Myocyte (in vitro differentiated cells): ENCODE measurements at regions not wholly inside any gene's neighbourhood (a gene's known extent, or its start where the extent isn't known, plus 50 kb on each side); places are given as distances from the start of the nearest gene placed in this dataset.
"Not testable (repeated sequence)": the region's sequence is repeated elsewhere in the genome, so short reads cannot be mapped to it uniquely, and the experiment has no call there.

Experiments
- DNase-seq: peaks from one replicate; pipeline ENCODE4 v3.0.0-alpha.2; 2012; ENCODE audit warnings: low read depth

- DNase-seq, result no peak
Measured at GRCh38 chr3:145492456-145492855, 668.5 kb downstream of the PLOD2 start.

GRCh38 chr3:145517416-145517815, 643.6 kb downstream of the PLOD2 start:
- DNase-seq, result not testable (repeated sequence)

- no peak for DNase-seq
Measured at GRCh38 chr3:145518639-145519038, 642.3 kb downstream of the PLOD2 start.

- DNase-seq, result no peak
Measured at GRCh38 chr3:145519398-145520047, 641.5 kb downstream of the PLOD2 start.

- DNase-seq, result no peak
Measured at GRCh38 chr3:145522179-145522578, 638.8 kb downstream of the PLOD2 start.

GRCh38 chr3:145522893-145523651, 637.9 kb downstream of the PLOD2 start:
- DNase-seq, result no peak

GRCh38 chr3:145531548-145531947, 629.4 kb downstream of the PLOD2 start:
- DNase-seq, result peak; percentile 2

GRCh38 chr3:145533696-145534095, 627.3 kb downstream of the PLOD2 start:
- DNase-seq, result no peak

- DNase-seq, result no peak
Measured at GRCh38 chr3:145536461-145536860, 624.5 kb downstream of the PLOD2 start.

GRCh38 chr3:145550522-145550921, 610.5 kb downstream of the PLOD2 start:
- DNase-seq, result no peak

GRCh38 chr3:145557405-145557804, 603.6 kb downstream of the PLOD2 start:
- peak; percentile 15 for DNase-seq

GRCh38 chr3:145578471-145578870, 582.5 kb downstream of the PLOD2 start:
- DNase-seq, result no peak

GRCh38 chr3:145581694-145582093, 579.3 kb downstream of the PLOD2 start:
- no peak for DNase-seq

- DNase-seq, result no peak
Measured at GRCh38 chr3:145604851-145605250, 556.1 kb downstream of the PLOD2 start.

GRCh38 chr3:145620002-145620401, 541.0 kb downstream of the PLOD2 start:
- no peak for DNase-seq

GRCh38 chr3:145620486-145620885, 540.5 kb downstream of the PLOD2 start:
- DNase-seq, result no peak

- DNase-seq, result no peak
Measured at GRCh38 chr3:145623349-145623748, 537.6 kb downstream of the PLOD2 start.

GRCh38 chr3:145628211-145628610, 532.8 kb downstream of the PLOD2 start:
- no peak for DNase-seq

- no peak for DNase-seq
Measured at GRCh38 chr3:145637105-145637504, 523.9 kb downstream of the PLOD2 start.

GRCh38 chr3:145639003-145639606, 521.9 kb downstream of the PLOD2 start:
- no peak for DNase-seq

- DNase-seq, result no peak
Measured at GRCh38 chr3:145639875-145640274, 521.1 kb downstream of the PLOD2 start.

GRCh38 chr3:145648396-145648795, 512.6 kb downstream of the PLOD2 start:
- DNase-seq, result no peak
